Gastroesophageal sphincter (tissue), 3 donors: ENCODE measurements at regions not wholly inside any gene's neighbourhood (a gene's known extent, or its start where the extent isn't known, plus 50 kb on each side); places are given as distances from the start of the nearest gene placed in this dataset.

Source experiments
- CTCF ChIP-seq, 4 experiments: fragments of 200-600 bp in 2 of 4; fragments of 450-650 bp in 2 of 4; sonication (generic) in 1 of 4; IDR thresholded peaks; one replicate each; pipeline ENCODE4 v1.5.1; 2017 to 2019; ENCODE audit warnings: antibody characterized with exemption in 4 of 4, mild to moderate bottlenecking in 2 of 4, moderate library complexity in 2 of 4
- EP300 ChIP-seq: sonication (generic); formaldehyde crosslinking; IDR thresholded peaks from one replicate; pipeline ENCODE4 v1.6.1; 2017; ENCODE audit warnings: antibody characterized with exemption, mild to moderate bottlenecking
- POLR2AphosphoS5 ChIP-seq: sonication (generic); formaldehyde crosslinking; IDR thresholded peaks from one replicate; pipeline ENCODE4 v1.6.1; 2017; ENCODE audit warnings: antibody characterized with exemption

GRCh38 chr10:29001801-29002200 is 287.1 kb upstream of the LYZL1 start:
- TF ChIP-seq CTCF (IDR thresholded peaks at IDR 0.05) (no peak), EP300 (no peak), POLR2AphosphoS5 (no peak)
